NCI-H146 treated with DMSO at 0.1 percent for 48 hours (cell line): ENCODE measurements at regions not wholly inside any gene's neighbourhood (a gene's known extent, or its start where the extent isn't known, plus 50 kb on each side); places are given as distances from the start of the nearest gene placed in this dataset.

Experiments
- DNase-seq: peaks from one replicate; lab custom pipeline; 2025; ENCODE audit not compliant: unreplicated experiment; lab: John Stamatoyannopoulos, UW

GRCh38 chrX:144790148-144790547 is 457.2 kb upstream of the SPANXN1 start:
- DNase-seq = no peak

- no peak for DNase-seq
Observed at GRCh38 chrX:144791298-144791697, 456.0 kb upstream of the SPANXN1 start.

GRCh38 chrX:144798972-144799371 is 448.3 kb upstream of the SPANXN1 start:
- DNase-seq = no peak

GRCh38 chrX:144801786-144802185 is 445.5 kb upstream of the SPANXN1 start:
- no peak for DNase-seq

- no peak for DNase-seq
Observed at GRCh38 chrX:144809025-144809424, 438.3 kb upstream of the SPANXN1 start.

GRCh38 chrX:144810539-144810938 is 436.8 kb upstream of the SPANXN1 start:
- DNase-seq = no peak

- DNase-seq = no peak
Observed at GRCh38 chrX:144819406-144819805, 427.9 kb upstream of the SPANXN1 start.

GRCh38 chrX:144840616-144841015 is 406.7 kb upstream of the SPANXN1 start:
- DNase-seq = no peak

- DNase-seq = no peak
Observed at GRCh38 chrX:144849141-144849540, 398.2 kb upstream of the SPANXN1 start.

GRCh38 chrX:144896323-144896722 is 351.0 kb upstream of the SPANXN1 start:
- DNase-seq = no peak

- no peak for DNase-seq
Observed at GRCh38 chrX:144901521-144901920, 345.8 kb upstream of the SPANXN1 start.

- no peak for DNase-seq
Observed at GRCh38 chrX:144916785-144917184, 330.5 kb upstream of the SPANXN1 start.

GRCh38 chrX:144918936-144919335 is 328.4 kb upstream of the SPANXN1 start:
- DNase-seq = no peak

- DNase-seq = no peak
Observed at GRCh38 chrX:144946666-144947065, 300.6 kb upstream of the SPANXN1 start.
